ENCODE measurements at regions not wholly inside any gene's neighbourhood (a gene's known extent, or its start where the extent isn't known, plus 50 kb on each side); places are given as distances from the start of the nearest gene placed in this dataset.
A peak's percentile ranks its signal among the peaks of the same experiment; 100 is the strongest.

DNA sequence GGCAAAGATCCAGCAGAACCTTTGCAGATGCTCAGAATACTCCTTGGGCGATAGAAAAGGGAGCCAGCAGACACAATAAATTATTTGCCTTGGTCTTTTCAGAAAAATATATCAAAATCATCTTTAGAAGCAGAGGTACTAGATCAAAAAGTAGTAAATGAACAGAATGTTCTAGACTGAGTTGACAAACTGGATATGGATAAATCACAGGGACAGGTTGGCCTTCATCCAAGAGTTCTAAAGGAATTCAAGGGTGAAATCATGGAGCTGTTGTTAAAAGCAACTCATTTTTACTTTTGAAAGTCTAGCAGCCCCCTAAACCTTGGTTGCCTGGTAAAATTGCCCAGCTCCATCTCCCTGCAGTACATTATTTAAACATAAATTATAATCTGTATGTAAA, 99.1 kb downstream of the PLCE1 start:
- H3K36me3 ChIP-seq (ENCODE audit: control insufficient read depth in 2 of 3, insufficient read depth in 3 of 3, low read length in 3 of 3), result no peaks in the 10 kb centered on the region
- no peak overlapping the region for H3K4me3 ChIP-seq (ENCODE audit: low read length in 3 of 3)
- no peak overlapping the region for H3K27ac ChIP-seq (ENCODE audit: low read depth in 2 of 2, low read length in 2 of 2)
- H3K27me3 ChIP-seq (ENCODE audit: control insufficient read depth, insufficient read depth, low read length), result no peaks in the 10 kb centered on the region
- no peak for FAIRE-seq
- TF ChIP-seq, protein P1, sequence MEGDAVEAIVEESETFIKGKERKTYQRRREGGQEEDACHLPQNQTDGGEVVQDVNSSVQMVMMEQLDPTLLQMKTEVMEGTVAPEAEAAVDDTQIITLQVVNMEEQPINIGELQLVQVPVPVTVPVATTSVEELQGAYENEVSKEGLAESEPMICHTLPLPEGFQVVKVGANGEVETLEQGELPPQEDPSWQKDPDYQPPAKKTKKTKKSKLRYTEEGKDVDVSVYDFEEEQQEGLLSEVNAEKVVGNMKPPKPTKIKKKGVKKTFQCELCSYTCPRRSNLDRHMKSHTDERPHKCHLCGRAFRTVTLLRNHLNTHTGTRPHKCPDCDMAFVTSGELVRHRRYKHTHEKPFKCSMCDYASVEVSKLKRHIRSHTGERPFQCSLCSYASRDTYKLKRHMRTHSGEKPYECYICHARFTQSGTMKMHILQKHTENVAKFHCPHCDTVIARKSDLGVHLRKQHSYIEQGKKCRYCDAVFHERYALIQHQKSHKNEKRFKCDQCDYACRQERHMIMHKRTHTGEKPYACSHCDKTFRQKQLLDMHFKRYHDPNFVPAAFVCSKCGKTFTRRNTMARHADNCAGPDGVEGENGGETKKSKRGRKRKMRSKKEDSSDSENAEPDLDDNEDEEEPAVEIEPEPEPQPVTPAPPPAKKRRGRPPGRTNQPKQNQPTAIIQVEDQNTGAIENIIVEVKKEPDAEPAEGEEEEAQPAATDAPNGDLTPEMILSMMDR (IDR thresholded peaks at IDR 0.05; ENCODE audit: borderline replicate concordance, extremely low read depth, insufficient read depth), result no peak
- intact Hi-C loops (cut with DNase I), result no loop called here
- peak in 2 of 5 donors; percentile 49 to 62 for DNase-seq
- no peaks in the 10 kb centered on the region for H3K9me3 ChIP-seq (ENCODE audit: control insufficient read depth in 2 of 3, insufficient read depth in 1 of 3, low read length in 3 of 3)
- peaks cover 0 to 3% (median 0%) of the 10 kb centered on the region in 3 donors for H3K4me1 ChIP-seq (ENCODE audit: control insufficient read depth in 2 of 3, insufficient read depth in 2 of 3, low read depth in 1 of 3, low read length in 3 of 3)
- no peak overlapping the region for H3K9ac ChIP-seq (ENCODE audit: low read length in 3 of 3)

DNA sequence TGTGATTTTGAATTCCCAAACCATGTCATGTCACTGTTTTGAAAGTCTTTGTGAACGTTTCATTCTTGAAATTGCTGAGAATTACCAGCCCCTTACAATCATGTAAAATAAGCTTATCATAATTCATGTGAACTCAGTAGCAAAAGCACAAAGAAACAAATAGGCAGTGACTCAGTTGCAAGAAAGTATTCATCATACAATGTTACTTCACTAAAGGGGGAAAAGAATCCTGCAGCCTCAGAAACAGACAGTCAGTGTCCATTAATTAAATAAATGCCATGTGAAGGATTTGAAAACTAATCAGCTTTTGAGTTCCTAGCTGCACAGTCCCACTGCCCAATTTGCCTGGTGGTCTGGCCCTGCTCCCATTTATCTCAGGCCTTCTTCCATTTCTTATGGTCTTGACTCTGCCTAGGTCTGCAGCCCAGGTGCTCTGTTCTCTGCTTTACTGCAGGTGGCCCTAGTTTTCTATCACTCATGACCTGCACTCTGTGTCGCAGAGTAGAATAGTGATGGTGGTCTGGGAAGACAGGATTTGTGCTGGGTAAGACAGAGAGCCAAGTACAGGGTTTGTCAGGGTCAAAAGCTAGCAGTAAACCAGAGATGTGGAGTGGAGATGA, 99.7 kb downstream of the PLCE1 start:
- FAIRE-seq (no peak), DNase-seq (no peak)
- H3K4me3 ChIP-seq (ENCODE audit: low read length in 3 of 3), result no peak overlapping the region
- H3K9ac ChIP-seq (ENCODE audit: low read length in 3 of 3), result no peak overlapping the region
- peaks cover 0 to 3% (median 0%) of the 10 kb centered on the region in 3 donors for H3K4me1 ChIP-seq (ENCODE audit: control insufficient read depth in 2 of 3, insufficient read depth in 2 of 3, low read depth in 1 of 3, low read length in 3 of 3)
- H3K27ac ChIP-seq (ENCODE audit: low read depth in 2 of 2, low read length in 2 of 2), result no peak overlapping the region
- H3K9me3 ChIP-seq (ENCODE audit: control insufficient read depth in 2 of 3, insufficient read depth in 1 of 3, low read length in 3 of 3), result no peaks in the 10 kb centered on the region
- H3K27me3 ChIP-seq (ENCODE audit: control insufficient read depth, insufficient read depth, low read length), result no peaks in the 10 kb centered on the region
- H3K36me3 ChIP-seq (ENCODE audit: control insufficient read depth in 2 of 3, insufficient read depth in 3 of 3, low read length in 3 of 3), result no peaks in the 10 kb centered on the region
- TF ChIP-seq, protein P1 (IDR thresholded peaks at IDR 0.05; ENCODE audit: borderline replicate concordance, extremely low read depth, insufficient read depth), result no peak
- intact Hi-C loops (cut with DNase I), result no loop called here

- no peaks in the 10 kb centered on the region for H3K9me3 ChIP-seq (ENCODE audit: control insufficient read depth in 2 of 3, insufficient read depth in 1 of 3, low read length in 3 of 3)
- TF ChIP-seq, protein P1 (IDR thresholded peaks at IDR 0.05; ENCODE audit: borderline replicate concordance, extremely low read depth, insufficient read depth), result no peak
- H3K27me3 ChIP-seq (ENCODE audit: control insufficient read depth, insufficient read depth, low read length), result no peaks in the 10 kb centered on the region
- no peak for FAIRE-seq
- no peaks in the 10 kb centered on the region for H3K36me3 ChIP-seq (ENCODE audit: control insufficient read depth in 2 of 3, insufficient read depth in 3 of 3, low read length in 3 of 3)
- no peak overlapping the region for H3K9ac ChIP-seq (ENCODE audit: low read length in 3 of 3)
- DNase-seq, result no peak
- intact Hi-C loops (cut with DNase I), result no loop called here
- no peak overlapping the region for H3K27ac ChIP-seq (ENCODE audit: low read depth in 2 of 2, low read length in 2 of 2)
- peaks cover 0 to 3% (median 0%) of the 10 kb centered on the region in 3 donors for H3K4me1 ChIP-seq (ENCODE audit: control insufficient read depth in 2 of 3, insufficient read depth in 2 of 3, low read depth in 1 of 3, low read length in 3 of 3)
- no peak overlapping the region for H3K4me3 ChIP-seq (ENCODE audit: low read length in 3 of 3)
Measured at GRCh38 chr10:94094540-94094939, 100.8 kb downstream of the PLCE1 start.

DNA sequence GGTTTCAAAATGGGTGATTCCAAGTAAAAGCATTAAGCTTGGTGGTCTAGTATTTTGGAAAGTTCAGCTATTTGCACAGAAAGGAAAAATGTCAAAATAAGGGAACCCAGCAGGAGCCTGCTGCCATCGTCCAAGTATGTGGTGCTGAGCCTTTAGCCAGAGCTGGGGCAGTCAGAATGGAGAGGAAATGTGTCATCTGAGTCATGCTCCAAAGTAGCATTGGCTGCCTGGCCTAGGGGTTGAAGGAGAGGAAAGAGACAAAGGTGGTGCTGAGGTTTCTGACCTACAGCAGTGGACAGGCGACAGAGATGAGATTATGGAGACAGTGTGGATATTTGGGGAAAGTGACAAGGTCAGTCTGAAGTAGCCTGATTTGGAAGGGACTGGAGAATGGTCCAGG, 103.9 kb downstream of the PLCE1 start:
- Histone ChIP-seq H3K27ac (ENCODE audit: low read depth in 2 of 2, low read length in 2 of 2) (no peak overlapping the region), H3K9me3 (ENCODE audit: control insufficient read depth in 2 of 3, insufficient read depth in 1 of 3, low read length in 3 of 3) (no peaks in the 10 kb centered on the region), H3K36me3 (ENCODE audit: control insufficient read depth in 2 of 3, insufficient read depth in 3 of 3, low read length in 3 of 3) (no peaks in the 10 kb centered on the region), H3K4me3 (ENCODE audit: low read length in 3 of 3) (no peak overlapping the region), H3K9ac (ENCODE audit: low read length in 3 of 3) (no peak overlapping the region), H3K27me3 (ENCODE audit: control insufficient read depth, insufficient read depth, low read length) (no peaks in the 10 kb centered on the region), H3K4me1 (ENCODE audit: control insufficient read depth in 2 of 3, insufficient read depth in 2 of 3, low read depth in 1 of 3, low read length in 3 of 3) (peaks cover 0 to 3% (median 0%) of the 10 kb centered on the region in 3 donors)
- DNase-seq, result no peak
- intact Hi-C loops (cut with DNase I), result no loop called here
- FAIRE-seq, result no peak
- TF ChIP-seq, protein P1 (IDR thresholded peaks at IDR 0.05; ENCODE audit: borderline replicate concordance, extremely low read depth, insufficient read depth), result no peak
